Gastroesophageal sphincter (tissue), 3 donors: ENCODE measurements at regions not wholly inside any gene's neighbourhood (a gene's known extent, or its start where the extent isn't known, plus 50 kb on each side); places are given as distances from the start of the nearest gene placed in this dataset.
"Not testable (repeated sequence)": the region's sequence is repeated elsewhere in the genome, so short reads cannot be mapped to it uniquely, and the experiment has no call there.

Experiments
- EP300 ChIP-seq: sonication (generic); formaldehyde crosslinking; IDR thresholded peaks from one replicate; pipeline ENCODE4 v1.6.1; 2017; ENCODE audit warnings: antibody characterized with exemption, mild to moderate bottlenecking
- POLR2A ChIP-seq, 2 donors: fragments of 450-650 bp; IDR thresholded peaks; one replicate each; pipeline ENCODE4 v1.6.1; 2017; ENCODE audit warnings: antibody characterized with exemption in 2 of 2, mild to moderate bottlenecking in 2 of 2, moderate library complexity in 1 of 2
- TF ChIP-seq, protein P1 (sequence below), 4 experiments: fragments of 200-600 bp in 2 of 4; fragments of 450-650 bp in 2 of 4; sonication (generic) in 1 of 4; IDR thresholded peaks; one replicate each; pipeline ENCODE4 v1.5.1; 2017 to 2019; ENCODE audit warnings: antibody characterized with exemption in 4 of 4, mild to moderate bottlenecking in 2 of 4, moderate library complexity in 2 of 4

DNA sequence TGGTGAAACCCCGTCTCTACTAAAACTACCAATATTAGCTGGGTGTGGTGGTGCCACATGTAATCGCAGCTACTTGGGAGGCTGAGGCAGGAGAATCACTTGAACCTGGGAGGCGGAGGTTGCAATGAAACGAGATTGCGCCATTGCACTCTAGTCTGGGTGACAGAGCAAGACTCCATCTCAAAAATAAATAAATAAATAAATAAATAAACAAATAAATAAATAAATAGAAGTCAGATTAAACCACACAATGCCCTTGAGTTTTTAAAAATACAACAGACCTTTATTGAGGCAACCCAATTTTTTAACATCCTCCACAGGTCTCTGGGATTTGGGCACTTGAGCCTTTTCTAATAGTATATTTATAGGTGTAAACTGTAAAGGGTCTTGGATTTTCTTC is 167.3 kb downstream of the SEC23IP start:
- not testable (repeated sequence) for TF ChIP-seq POLR2A (IDR thresholded peaks at IDR 0.05); EP300
- TF ChIP-seq, protein P1, sequence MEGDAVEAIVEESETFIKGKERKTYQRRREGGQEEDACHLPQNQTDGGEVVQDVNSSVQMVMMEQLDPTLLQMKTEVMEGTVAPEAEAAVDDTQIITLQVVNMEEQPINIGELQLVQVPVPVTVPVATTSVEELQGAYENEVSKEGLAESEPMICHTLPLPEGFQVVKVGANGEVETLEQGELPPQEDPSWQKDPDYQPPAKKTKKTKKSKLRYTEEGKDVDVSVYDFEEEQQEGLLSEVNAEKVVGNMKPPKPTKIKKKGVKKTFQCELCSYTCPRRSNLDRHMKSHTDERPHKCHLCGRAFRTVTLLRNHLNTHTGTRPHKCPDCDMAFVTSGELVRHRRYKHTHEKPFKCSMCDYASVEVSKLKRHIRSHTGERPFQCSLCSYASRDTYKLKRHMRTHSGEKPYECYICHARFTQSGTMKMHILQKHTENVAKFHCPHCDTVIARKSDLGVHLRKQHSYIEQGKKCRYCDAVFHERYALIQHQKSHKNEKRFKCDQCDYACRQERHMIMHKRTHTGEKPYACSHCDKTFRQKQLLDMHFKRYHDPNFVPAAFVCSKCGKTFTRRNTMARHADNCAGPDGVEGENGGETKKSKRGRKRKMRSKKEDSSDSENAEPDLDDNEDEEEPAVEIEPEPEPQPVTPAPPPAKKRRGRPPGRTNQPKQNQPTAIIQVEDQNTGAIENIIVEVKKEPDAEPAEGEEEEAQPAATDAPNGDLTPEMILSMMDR (IDR thresholded peaks at IDR 0.05), result not testable (repeated sequence)
